ENCODE measurements at regions not wholly inside any gene's neighbourhood (a gene's known extent, or its start where the extent isn't known, plus 50 kb on each side); places are given as distances from the start of the nearest gene placed in this dataset.

- Histone ChIP-seq H3K9me3 (ENCODE audit: control insufficient read depth, insufficient read depth, low read depth, low read length) (no peaks in the 10 kb centered on the region), H3K27ac (ENCODE audit: extremely low read depth, low read depth, low read length) (no peak overlapping the region), H3K36me3 (ENCODE audit: control insufficient read depth in 2 of 2, insufficient read depth in 1 of 2, low read length in 2 of 2) (no peaks in the 10 kb centered on the region), H3K4me3 (ENCODE audit: low read depth, low read length) (no peak overlapping the region), H3K4me1 (ENCODE audit: control insufficient read depth, insufficient read depth, low read length) (no peaks in the 10 kb centered on the region)
- ChIA-PET POLR2A (no interaction called here), CTCF (no interaction called here)
- TF ChIP-seq KLF10 (tag by site-specific recombination; IDR thresholded peaks at IDR 0.05) (no peak), ZNF629 (tag by site-specific recombination; IDR thresholded peaks at IDR 0.05) (no peak), ZNF48 (tag by site-specific recombination; IDR thresholded peaks at IDR 0.05) (no peak), ZNF530 (tag by site-specific recombination; IDR thresholded peaks at IDR 0.05; ENCODE audit: low read depth) (no peak), IKZF3 (tag by site-specific recombination; IDR thresholded peaks at IDR 0.05) (no peak), PRDM6 (tag by site-specific recombination; IDR thresholded peaks at IDR 0.05) (no peak), MYNN (tag by site-specific recombination; IDR thresholded peaks at IDR 0.05; ENCODE audit: borderline replicate concordance) (no peak), HOXC10 (CRISPR knock-in tag; IDR thresholded peaks at IDR 0.05) (no peak), ZNF184 (tag by site-specific recombination; IDR thresholded peaks at IDR 0.05) (no peak), ZNF398 (tag by site-specific recombination; IDR thresholded peaks at IDR 0.05) (no peak), GLI2 (tag by site-specific recombination; IDR thresholded peaks at IDR 0.05; ENCODE audit: borderline replicate concordance, low read depth) (no peak), ZXDB (tag by site-specific recombination; IDR thresholded peaks at IDR 0.05) (no peak)
- TF ChIP-seq, protein P1, sequence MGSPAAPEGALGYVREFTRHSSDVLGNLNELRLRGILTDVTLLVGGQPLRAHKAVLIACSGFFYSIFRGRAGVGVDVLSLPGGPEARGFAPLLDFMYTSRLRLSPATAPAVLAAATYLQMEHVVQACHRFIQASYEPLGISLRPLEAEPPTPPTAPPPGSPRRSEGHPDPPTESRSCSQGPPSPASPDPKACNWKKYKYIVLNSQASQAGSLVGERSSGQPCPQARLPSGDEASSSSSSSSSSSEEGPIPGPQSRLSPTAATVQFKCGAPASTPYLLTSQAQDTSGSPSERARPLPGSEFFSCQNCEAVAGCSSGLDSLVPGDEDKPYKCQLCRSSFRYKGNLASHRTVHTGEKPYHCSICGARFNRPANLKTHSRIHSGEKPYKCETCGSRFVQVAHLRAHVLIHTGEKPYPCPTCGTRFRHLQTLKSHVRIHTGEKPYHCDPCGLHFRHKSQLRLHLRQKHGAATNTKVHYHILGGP (tag by site-specific recombination; IDR thresholded peaks at IDR 0.05) = no peak
- TF ChIP-seq, protein P2, sequence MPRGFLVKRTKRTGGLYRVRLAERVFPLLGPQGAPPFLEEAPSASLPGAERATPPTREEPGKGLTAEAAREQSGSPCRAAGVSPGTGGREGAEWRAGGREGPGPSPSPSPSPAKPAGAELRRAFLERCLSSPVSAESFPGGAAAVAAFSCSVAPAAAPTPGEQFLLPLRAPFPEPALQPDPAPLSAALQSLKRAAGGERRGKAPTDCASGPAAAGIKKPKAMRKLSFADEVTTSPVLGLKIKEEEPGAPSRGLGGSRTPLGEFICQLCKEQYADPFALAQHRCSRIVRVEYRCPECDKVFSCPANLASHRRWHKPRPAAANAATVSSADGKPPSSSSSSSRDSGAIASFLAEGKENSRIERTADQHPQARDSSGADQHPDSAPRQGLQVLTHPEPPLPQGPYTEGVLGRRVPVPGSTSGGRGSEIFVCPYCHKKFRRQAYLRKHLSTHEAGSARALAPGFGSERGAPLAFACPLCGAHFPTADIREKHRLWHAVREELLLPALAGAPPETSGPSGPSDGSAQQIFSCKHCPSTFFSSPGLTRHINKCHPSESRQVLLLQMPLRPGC (tag by site-specific recombination; IDR thresholded peaks at IDR 0.05) = no peak
These were observed 363.1 kb upstream of the ZFP42 start for GRCh38 chr4:187632260-187632995.

GRCh38 chr4:187633245-187633644 is 362.3 kb upstream of the ZFP42 start:
- Histone ChIP-seq H3K4me3 (ENCODE audit: low read depth, low read length) (no peak overlapping the region), H3K9me3 (ENCODE audit: control insufficient read depth, insufficient read depth, low read depth, low read length) (no peaks in the 10 kb centered on the region), H3K4me1 (ENCODE audit: control insufficient read depth, insufficient read depth, low read length) (no peaks in the 10 kb centered on the region), H3K27ac (ENCODE audit: extremely low read depth, low read depth, low read length) (no peak overlapping the region), H3K36me3 (ENCODE audit: control insufficient read depth in 2 of 2, insufficient read depth in 1 of 2, low read length in 2 of 2) (no peaks in the 10 kb centered on the region)
- POLR2A ChIA-PET = no interaction called here
- no peak for TF ChIP-seq ZNF350 (tag by site-specific recombination; IDR thresholded peaks at IDR 0.05)
- TF ChIP-seq ZFHX2 (tag by site-specific recombination; conservative IDR thresholded peaks at IDR 0.05) = no peak
- TF ChIP-seq ZNF16 (tag by site-specific recombination; IDR thresholded peaks at IDR 0.05; ENCODE audit: low read depth) = no peak
- TF ChIP-seq ZNF664 (tag by site-specific recombination; IDR thresholded peaks at IDR 0.05) = no peak
- TF ChIP-seq ZNF155 (tag by site-specific recombination; IDR thresholded peaks at IDR 0.05) = no peak
- no peak for TF ChIP-seq ZNF266 (tag by site-specific recombination; IDR thresholded peaks at IDR 0.05; ENCODE audit: low read depth)
- no peak for TF ChIP-seq ZNF624 (tag by site-specific recombination; IDR thresholded peaks at IDR 0.05)
- TF ChIP-seq ZNF843 (tag by site-specific recombination; IDR thresholded peaks at IDR 0.05) = no peak
- no peak for TF ChIP-seq ZNF311 (tag by site-specific recombination; IDR thresholded peaks at IDR 0.05; ENCODE audit: borderline replicate concordance)
- TF ChIP-seq ZNF654 (tag by site-specific recombination; IDR thresholded peaks at IDR 0.05; ENCODE audit: low read depth) = no peak
- no peak for TF ChIP-seq ZNF785 (tag by site-specific recombination; IDR thresholded peaks at IDR 0.05)
- TF ChIP-seq ZNF521 (tag by site-specific recombination; IDR thresholded peaks at IDR 0.05) = no peak
- no peak for TF ChIP-seq ZNF560 (tag by site-specific recombination; IDR thresholded peaks at IDR 0.05; ENCODE audit: borderline replicate concordance)
- CTCF ChIA-PET = no interaction called here

Measured in HEK293 (cell line).